Neural progenitor cell (in vitro differentiated cells): ENCODE measurements at regions not wholly inside any gene's neighbourhood (a gene's known extent, or its start where the extent isn't known, plus 50 kb on each side); places are given as distances from the start of the nearest gene placed in this dataset.

Source experiments
- DNase-seq: peaks from one replicate; pipeline ENCODE4 v3.0.0-alpha.2; 2016; ENCODE audit warnings: low spot score
- H2AFZ ChIP-seq: fragments of 200-600 bp; sonication (generic); replicated peaks from 2 replicates; pipeline ENCODE4 v1.6.1; 2016; ENCODE audit warnings: antibody characterized with exemption
- H3F3A ChIP-seq: fragments of 200-600 bp; sonication (generic); 2 replicates; pipeline ENCODE4 v1.6.1; 2016; ENCODE audit warnings: antibody characterized with exemption, low read depth
- H3K27ac ChIP-seq: fragments of 200-600 bp; sonication (generic); 2 replicates; pipeline ENCODE4 v1.5.1; 2016; ENCODE audit warnings: mild to moderate bottlenecking
- H3K27me3 ChIP-seq: fragments of 200-600 bp; sonication (generic); 2 replicates; pipeline ENCODE4 v1.6.1; 2016; ENCODE audit warnings: mild to moderate bottlenecking, moderate library complexity
- H3K36me3 ChIP-seq: fragments of 200-600 bp; sonication (generic); 2 replicates; pipeline ENCODE4 v1.5.1; 2016
- H3K4me1 ChIP-seq: fragments of 200-600 bp; sonication (generic); 2 replicates; pipeline ENCODE4 v1.6.1; 2016; ENCODE audit warnings: mixed run types
- H3K4me2 ChIP-seq: fragments of 200-600 bp; sonication (generic); 2 replicates; pipeline ENCODE4 v1.6.1; 2016
- H3K4me3 ChIP-seq: fragments of 200-600 bp; sonication (generic); 2 replicates; pipeline ENCODE4 v1.5.1; 2016
- H3K79me2 ChIP-seq: fragments of 200-600 bp; sonication (generic); 2 replicates; pipeline ENCODE4 v1.6.1; 2016; ENCODE audit warnings: low read depth
- H3K9ac ChIP-seq: fragments of 200-600 bp; sonication (generic); 2 replicates; pipeline ENCODE4 v1.6.1; 2016
- H3K9me3 ChIP-seq: fragments of 200-600 bp; sonication (generic); 2 replicates; pipeline ENCODE4 v1.5.1; 2016; ENCODE audit warnings: low read depth
- H4K20me1 ChIP-seq: fragments of 200-600 bp; sonication (generic); 2 replicates; pipeline ENCODE4 v1.6.1; 2016; ENCODE audit warnings: low read depth
- H3K27ac Mint-ChIP-seq: 3 replicates; pipeline ENCODE4 v1.8.0; 2021; ENCODE audit warnings: mixed read lengths
- H3K27me3 Mint-ChIP-seq: 2 replicates; pipeline ENCODE4 v1.8.0; 2022; ENCODE audit warnings: low read depth, mild to moderate bottlenecking, inconsistent platforms, moderate library complexity, mixed read lengths; ENCODE audit not compliant: insufficient read depth
- H3K36me3 Mint-ChIP-seq: 3 replicates; pipeline ENCODE4 v1.8.0; 2021; ENCODE audit warnings: mixed read lengths
- H3K4me1 Mint-ChIP-seq: 3 replicates; pipeline ENCODE4 v1.8.0; 2021; ENCODE audit warnings: mixed read lengths
- H3K4me3 Mint-ChIP-seq: 3 replicates; pipeline ENCODE4 v1.8.0; 2021; ENCODE audit warnings: mild to moderate bottlenecking, moderate library complexity, mixed read lengths
- H3K9me3 Mint-ChIP-seq: 3 replicates; pipeline ENCODE4 v1.8.0; 2020; ENCODE audit warnings: mixed read lengths
- CTCF ChIP-seq: fragments of 200-600 bp; sonication (generic); IDR thresholded peaks from 2 replicates; pipeline ENCODE4 v1.5.1; 2017; ENCODE audit warnings: antibody characterized with exemption, mild to moderate bottlenecking
- EZH2 ChIP-seq: fragments of 200-600 bp; sonication (generic); IDR thresholded peaks from 2 replicates; pipeline ENCODE4 v1.6.1; 2017; ENCODE audit warnings: antibody characterized with exemption, mild to moderate bottlenecking, moderate library complexity
- EZH2phosphoT487 ChIP-seq: fragments of 200-600 bp; sonication (generic); IDR thresholded peaks from 2 replicates; pipeline ENCODE4 v1.6.1; 2017; ENCODE audit warnings: antibody characterized with exemption

GRCh38 chr1:164382384-164382783 lies 176.6 kb upstream of the PBX1 start:
- no peaks in the 10 kb centered on the region for H3K36me3 ChIP-seq
- no peak overlapping the region for H3K4me3 ChIP-seq
- Mint-ChIP-seq H3K36me3 (no peaks in the 10 kb centered on the region), H3K27me3 (no peaks in the 10 kb centered on the region), H3K4me3 (no peak overlapping the region), H3K27ac (no peak overlapping the region), H3K9me3 (no peaks in the 10 kb centered on the region), H3K4me1 (no peaks in the 10 kb centered on the region)
- TF ChIP-seq EZH2phosphoT487 (no peak), EZH2 (no peak), CTCF (no peak)
- H3K4me2 ChIP-seq = no peak overlapping the region
- no peak overlapping the region for H3K9ac ChIP-seq
- no peaks in the 10 kb centered on the region for H3K4me1 ChIP-seq
- no peaks in the 10 kb centered on the region for H3F3A ChIP-seq
- H3K27ac ChIP-seq = no peak overlapping the region
- no peaks in the 10 kb centered on the region for H3K9me3 ChIP-seq
- H4K20me1 ChIP-seq = no peaks in the 10 kb centered on the region
- H3K79me2 ChIP-seq = no peaks in the 10 kb centered on the region
- no peaks in the 10 kb centered on the region for H3K27me3 ChIP-seq
- H2AFZ ChIP-seq = no peak overlapping the region
- no peak for DNase-seq

- Histone ChIP-seq H3K9ac (no peak overlapping the region), H3K27me3 (no peaks in the 10 kb centered on the region), H3K4me1 (no peaks in the 10 kb centered on the region), H4K20me1 (no peaks in the 10 kb centered on the region), H3K9me3 (no peaks in the 10 kb centered on the region), H3K79me2 (no peaks in the 10 kb centered on the region), H3K27ac (no peak overlapping the region), H2AFZ (no peak overlapping the region), H3K36me3 (no peaks in the 10 kb centered on the region), H3K4me2 (no peak overlapping the region), H3F3A (no peaks in the 10 kb centered on the region), H3K4me3 (no peak overlapping the region)
- no peak for DNase-seq
- Mint-ChIP-seq H3K27ac (no peak overlapping the region), H3K9me3 (no peaks in the 10 kb centered on the region), H3K4me1 (no peaks in the 10 kb centered on the region), H3K36me3 (no peaks in the 10 kb centered on the region), H3K27me3 (no peaks in the 10 kb centered on the region), H3K4me3 (no peak overlapping the region)
- TF ChIP-seq EZH2phosphoT487 = no peak
- no peak for TF ChIP-seq EZH2
- TF ChIP-seq CTCF = no peak
Observed at GRCh38 chr1:164384262-164384661, 174.7 kb upstream of the PBX1 start.

- Histone ChIP-seq H3F3A (no peaks in the 10 kb centered on the region), H2AFZ (no peak overlapping the region), H4K20me1 (no peaks in the 10 kb centered on the region), H3K79me2 (no peaks in the 10 kb centered on the region), H3K4me3 (no peak overlapping the region), H3K9me3 (no peaks in the 10 kb centered on the region), H3K27me3 (no peaks in the 10 kb centered on the region), H3K4me2 (no peak overlapping the region), H3K9ac (no peak overlapping the region), H3K36me3 (no peaks in the 10 kb centered on the region), H3K27ac (no peak overlapping the region), H3K4me1 (peaks cover 7% of the 10 kb centered on the region)
- no peaks in the 10 kb centered on the region for H3K27me3 Mint-ChIP-seq
- H3K4me1 Mint-ChIP-seq = no peaks in the 10 kb centered on the region
- no peak for TF ChIP-seq CTCF
- no peak for TF ChIP-seq EZH2phosphoT487
- TF ChIP-seq EZH2 = no peak
- no peak for DNase-seq
- H3K9me3 Mint-ChIP-seq = no peaks in the 10 kb centered on the region
- no peak overlapping the region for H3K4me3 Mint-ChIP-seq
- no peak overlapping the region for H3K27ac Mint-ChIP-seq
- no peaks in the 10 kb centered on the region for H3K36me3 Mint-ChIP-seq
Observed at GRCh38 chr1:164417016-164417704, 141.8 kb upstream of the PBX1 start.
